Hypothalamus (tissue), 51 donors: ENCODE measurements at regions not wholly inside any gene's neighbourhood (a gene's known extent, or its start where the extent isn't known, plus 50 kb on each side); places are given as distances from the start of the nearest gene placed in this dataset.

Experiments used
- DNase-seq, 51 donors: peaks; one replicate each; lab custom pipeline; 2025; lab: John Stamatoyannopoulos, UW

DNA sequence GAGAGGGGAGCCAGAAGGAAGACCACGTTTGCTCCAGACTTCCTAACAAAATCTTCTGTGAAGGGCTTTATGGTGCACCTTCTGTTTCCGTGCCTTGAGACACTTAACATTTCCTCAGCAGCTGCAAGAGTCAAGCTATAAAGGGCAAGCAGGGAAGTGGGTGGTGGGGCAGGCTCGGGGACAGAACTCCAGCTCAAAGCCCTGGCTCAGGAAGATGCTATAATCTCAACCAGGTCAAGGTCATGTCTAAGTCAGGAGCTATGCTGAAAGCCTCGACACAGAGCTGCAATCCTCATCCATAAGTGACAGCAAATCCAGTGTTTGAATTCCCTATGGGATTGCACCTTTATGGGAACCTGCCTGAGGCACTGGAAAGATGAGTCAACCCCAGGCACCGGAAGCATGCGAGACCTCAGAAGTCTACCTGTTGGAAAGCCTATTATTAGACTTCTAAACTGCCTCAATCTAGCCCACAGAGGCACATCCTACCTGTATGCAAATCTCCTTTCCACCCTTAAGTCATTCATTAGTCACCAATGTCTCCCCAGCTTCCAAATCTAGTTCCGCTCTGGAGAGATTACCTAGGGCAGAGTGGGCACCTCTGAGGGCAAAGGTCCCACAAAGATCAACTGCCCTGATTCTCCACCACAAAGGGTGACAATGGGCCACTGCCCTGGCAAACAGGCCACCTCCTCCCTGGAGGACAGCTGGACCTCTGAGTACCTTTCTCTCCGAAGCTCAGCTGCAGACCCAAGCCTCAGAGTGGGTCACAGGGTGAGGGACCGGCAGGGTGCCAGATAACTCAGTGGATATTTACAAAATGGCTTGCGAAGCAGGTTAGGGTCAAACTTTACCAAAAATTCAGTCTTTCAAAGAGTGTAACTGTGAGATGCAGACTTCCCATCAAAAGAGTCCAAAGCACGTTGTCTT, 287.0 kb downstream of the CDC5L start:
- no peak for DNase-seq

DNA sequence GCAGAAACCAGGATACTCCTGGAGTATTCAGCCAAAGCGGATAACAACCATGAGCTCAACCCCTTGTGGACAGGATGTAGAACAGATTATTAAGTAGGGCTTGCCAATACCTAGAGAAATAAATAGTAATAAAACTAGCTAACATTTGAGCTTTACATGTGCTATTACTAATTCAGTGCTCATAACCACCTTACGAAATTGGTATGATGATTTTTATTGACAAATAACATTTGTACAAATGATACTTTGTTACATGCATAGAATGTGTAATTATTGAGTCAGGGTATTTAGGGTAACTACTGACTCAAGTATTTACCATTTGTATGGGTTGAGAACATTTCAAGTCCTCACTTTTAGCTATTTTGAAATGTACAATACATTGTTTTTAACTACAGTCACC, 287.9 kb downstream of the CDC5L start:
- no peak for DNase-seq

GRCh38 chr6:44676246-44676790, 288.8 kb downstream of the CDC5L start:
- no peak for DNase-seq

- DNase-seq = no peak
Measured at GRCh38 chr6:44676826-44677433, 289.4 kb downstream of the CDC5L start.

DNA sequence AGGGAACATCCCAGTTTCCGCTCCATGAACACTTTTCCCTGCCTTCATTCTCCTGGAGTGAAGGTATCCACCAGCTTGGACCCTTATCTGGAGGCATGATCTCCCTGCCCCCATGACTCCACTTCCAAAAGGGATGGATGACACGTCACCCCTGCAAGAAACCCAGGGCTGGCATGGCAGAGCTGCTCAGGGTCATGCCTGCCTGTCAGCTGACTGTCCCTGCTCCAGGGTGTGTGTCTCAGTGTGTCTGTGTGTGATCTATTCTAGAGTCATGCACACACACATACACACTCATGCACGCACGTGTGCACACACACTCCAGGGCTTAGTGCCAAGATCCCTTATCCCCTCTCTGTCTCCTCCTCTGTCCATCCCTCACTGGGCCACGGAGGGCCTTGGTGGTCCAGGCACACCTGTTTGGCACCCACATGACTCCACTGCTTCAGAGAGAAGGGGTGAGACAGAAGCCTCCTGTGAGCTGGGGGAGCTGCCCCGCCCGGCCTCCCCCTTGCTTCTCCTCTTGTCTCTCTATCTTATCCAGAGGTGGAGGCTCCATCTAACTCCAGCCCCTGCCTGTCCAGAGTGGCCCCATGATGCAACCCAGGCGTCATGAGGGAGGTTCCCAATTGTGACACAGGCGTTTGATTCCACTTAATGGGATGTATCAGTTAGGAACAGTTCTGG, 290.9 kb downstream of the CDC5L start:
- no peak for DNase-seq

DNA sequence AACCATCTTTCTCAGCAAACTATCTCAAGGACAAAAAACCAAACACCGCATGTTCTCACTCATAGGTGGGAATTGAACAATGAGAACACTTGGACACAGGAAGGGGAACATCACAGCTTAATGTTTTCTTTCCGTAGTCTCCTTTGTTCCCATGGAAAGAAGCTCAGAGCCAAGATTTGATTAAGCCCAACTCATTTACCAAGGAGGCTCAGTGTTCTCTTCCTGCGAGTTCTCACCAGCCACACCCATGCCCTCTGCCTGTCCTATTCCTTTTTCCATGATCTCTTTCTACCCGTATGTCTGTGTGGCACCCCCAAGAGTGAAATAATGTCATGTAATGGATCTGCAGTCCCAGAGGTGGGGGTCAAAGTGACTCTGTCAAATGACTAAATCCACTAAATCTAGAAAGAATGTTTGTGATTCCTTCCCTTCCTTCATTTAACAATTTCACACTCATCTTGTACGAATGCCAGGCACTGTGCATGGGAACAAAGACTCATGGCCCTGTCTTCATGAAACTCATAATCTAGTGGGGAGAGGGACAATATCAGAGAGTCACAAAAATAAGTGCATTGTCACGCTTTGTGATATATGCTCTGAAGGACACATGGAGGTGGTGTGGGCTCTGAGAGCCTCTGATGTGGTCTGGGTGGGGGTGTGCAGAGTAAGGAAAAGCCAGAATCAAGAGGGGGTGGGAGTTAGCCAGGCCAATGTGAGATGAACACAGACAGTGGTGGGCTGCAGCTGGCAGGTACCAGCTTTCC, 292.1 kb downstream of the CDC5L start:
- DNase-seq = no peak

GRCh38 chr6:44680202-44680720, 292.8 kb downstream of the CDC5L start:
- DNase-seq = no peak

GRCh38 chr6:44681761-44682160, 294.3 kb downstream of the CDC5L start:
- DNase-seq = no peak

- no peak for DNase-seq
Measured at GRCh38 chr6:44682280-44682679, 294.8 kb downstream of the CDC5L start.

- DNase-seq = no peak
Measured at GRCh38 chr6:44682987-44683779, 295.7 kb downstream of the CDC5L start.

- no peak for DNase-seq
Measured at GRCh38 chr6:44685213-44685612, 297.7 kb downstream of the CDC5L start.

GRCh38 chr6:44696099-44696498, 308.6 kb downstream of the CDC5L start:
- no peak for DNase-seq

GRCh38 chr6:44696686-44697085, 309.2 kb downstream of the CDC5L start:
- DNase-seq = no peak

- DNase-seq = no peak
Measured at GRCh38 chr6:44697327-44697726, 309.8 kb downstream of the CDC5L start.

- DNase-seq = no peak
Measured at GRCh38 chr6:44698602-44699001, 311.1 kb downstream of the CDC5L start.

- DNase-seq = peak in 2 of 51 donors; percentile 4 to 9
Measured at GRCh38 chr6:44699082-44699481, 311.6 kb downstream of the CDC5L start.

GRCh38 chr6:44699851-44700250, 312.3 kb downstream of the CDC5L start:
- no peak for DNase-seq

DNA sequence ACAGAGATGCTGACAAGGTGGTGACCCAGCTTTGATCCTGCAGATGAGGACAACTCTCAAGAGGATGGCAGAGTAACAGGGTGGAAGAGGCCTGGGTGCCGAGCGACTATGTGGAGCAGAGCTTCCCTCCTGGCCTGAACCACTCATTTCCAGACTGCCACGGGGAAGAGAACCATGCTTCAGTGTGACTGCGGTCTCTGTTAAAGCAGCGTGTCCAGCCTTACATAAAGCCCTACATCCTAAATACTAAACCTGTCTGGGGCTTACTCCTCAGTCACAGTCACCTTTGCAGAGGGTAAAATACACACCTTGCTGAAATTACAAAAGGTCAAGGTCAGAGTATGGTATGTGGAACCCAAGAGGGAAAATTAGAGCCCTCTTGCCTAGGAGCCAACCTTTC, 312.9 kb downstream of the CDC5L start:
- no peak for DNase-seq

DNA sequence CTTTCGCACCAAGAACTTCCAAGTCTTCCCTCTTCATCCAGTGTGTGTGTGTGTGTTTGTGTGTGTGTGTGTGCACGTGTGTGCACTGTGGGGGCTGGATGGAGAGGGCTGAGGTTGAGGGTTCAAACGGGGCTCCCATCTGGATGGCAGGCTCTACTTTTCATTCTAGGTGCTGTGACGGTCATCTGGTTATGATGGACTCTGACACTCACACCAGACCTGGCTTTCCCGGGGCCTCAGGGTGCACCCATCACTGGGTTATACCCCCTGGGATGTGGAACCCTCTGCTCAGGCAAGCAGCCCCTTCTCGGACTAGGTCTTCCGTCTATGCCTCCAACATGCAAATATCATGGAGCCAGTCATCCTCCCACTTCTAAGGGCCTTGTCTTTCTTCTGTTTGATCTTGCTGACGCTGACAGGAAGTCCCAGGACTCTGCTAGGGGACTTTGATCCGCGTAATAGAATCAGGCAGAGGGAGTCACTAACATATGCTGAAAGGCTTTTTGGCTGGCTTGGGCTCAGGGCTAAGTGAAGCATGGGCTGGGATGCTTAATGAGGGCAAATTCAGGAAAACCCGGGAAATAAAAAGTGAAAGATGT, 313.6 kb downstream of the CDC5L start:
- DNase-seq = no peak
